ENCODE measurements at regions not wholly inside any gene's neighbourhood (a gene's known extent, or its start where the extent isn't known, plus 50 kb on each side); places are given as distances from the start of the nearest gene placed in this dataset.

- Histone ChIP-seq H3K79me2 (ENCODE audit: control insufficient read depth in 1 of 2, insufficient read depth in 2 of 2, low read length in 2 of 2) (no peaks in the 10 kb centered on the region), H3K4me2 (ENCODE audit: insufficient read depth in 1 of 2, low read depth in 2 of 2, low read length in 2 of 2) (no peak overlapping the region), H4K8ac (ENCODE audit: extremely low read depth, insufficient read depth, low read length) (no peak overlapping the region), H3K56ac (replicated peaks; ENCODE audit: insufficient read length, low read depth, low read length) (no peak overlapping the region), H3K23me2 (ENCODE audit: low read depth, low read length) (no peaks in the 10 kb centered on the region), H4K91ac (replicated peaks; ENCODE audit: insufficient read length, low read length) (no peak overlapping the region), H3K4me1 (replicated peaks in 1 of 4; ENCODE audit: control insufficient read depth in 3 of 4, insufficient read depth in 4 of 4, low read length in 3 of 4) (no peaks in the 10 kb centered on the region), H3K4me3 (ENCODE audit: extremely low read depth in 1 of 4, insufficient read depth in 2 of 4, low read depth in 3 of 4, low read length in 4 of 4) (no peak overlapping the region), H4K5ac (ENCODE audit: insufficient read length, low read depth, low read length) (no peak overlapping the region), H2BK15ac (ENCODE audit: low read length) (no peak overlapping the region), H3K18ac (ENCODE audit: extremely low read depth, low read length) (no peak overlapping the region), H3K14ac (ENCODE audit: insufficient read length) (no peak overlapping the region), H2BK5ac (ENCODE audit: low read depth, low read length) (no peak overlapping the region), H2BK12ac (ENCODE audit: low read depth, low read length) (no peak overlapping the region), H3K36me3 (ENCODE audit: control insufficient read depth in 2 of 4, insufficient read depth in 4 of 4, low read length in 3 of 4) (no peaks in the 10 kb centered on the region), H3K27me3 (replicated peaks in 1 of 4; ENCODE audit: control insufficient read depth in 3 of 4, extremely low read depth in 1 of 4, insufficient read depth in 3 of 4, low read length in 3 of 4) (no peaks in the 10 kb centered on the region; a peak in 1 of 7 replicates), H2BK120ac (replicated peaks; ENCODE audit: low read depth, low read length) (no peak overlapping the region), H2BK20ac (ENCODE audit: low read length) (no peak overlapping the region), H3K4ac (replicated peaks; ENCODE audit: insufficient read length, low read depth, low read length) (no peak overlapping the region), H3K23ac (ENCODE audit: insufficient read length) (no peak overlapping the region), H3K27ac (ENCODE audit: low read depth, low read length) (no peak overlapping the region), H3K9me3 (ENCODE audit: insufficient read depth in 2 of 2, low read depth in 1 of 2, low read length in 1 of 2) (no peaks in the 10 kb centered on the region), H4K20me1 (replicated peaks in 1 of 2; ENCODE audit: control insufficient read depth in 1 of 2, insufficient read depth in 2 of 2, low read length in 2 of 2) (no peaks in the 10 kb centered on the region), H3K9ac (replicated peaks in 1 of 4; ENCODE audit: extremely low read depth in 1 of 4, low read depth in 3 of 4, low read length in 3 of 4) (no peak overlapping the region), H2AFZ (ENCODE audit: low read length) (no peak overlapping the region), H2AK5ac (ENCODE audit: low read depth, low read length) (no peak overlapping the region), H3K79me1 (ENCODE audit: low read depth, low read length) (no peaks in the 10 kb centered on the region)
- CTCF ChIA-PET (ENCODE audit: partially characterized antibody): interaction anchor here (1.1 to 1.6 kb wide), 2 partner anchors 7 to 278 kb away, joined by 3 to 6 read pairs; no protein-coding TSS in a partner anchor
- no peak for FAIRE-seq
- POLR2A ChIA-PET (ENCODE audit: partially characterized antibody): no interaction called here
- DNase-seq (ENCODE audit: low read depth in 1 of 2, low spot score in 2 of 2): no peak
- 98% methylated on average over 4 of the region's 4 CpGs; no CpG with 5 or more reads in 1 of the 2 experiments for WGBS, 2 experiments (ENCODE audit: extremely low coverage in 1 of 2, insufficient coverage in 1 of 2, insufficient read length in 1 of 2, insufficient replicate concordance in 2 of 2, low coverage in 1 of 2, low lambda C conversion rate in 2 of 2, missing lambda C conversion rate in 1 of 2)
- no peak for TF ChIP-seq HDAC6 (IDR thresholded peaks at IDR 0.05; ENCODE audit: low read depth, low read length)
- no peak for TF ChIP-seq EGR1 (IDR thresholded peaks at IDR 0.05; ENCODE audit: borderline replicate concordance, low read depth, low read length)
- TF ChIP-seq SP4 (IDR thresholded peaks at IDR 0.05; ENCODE audit: low read length): no peak
- no peak for TF ChIP-seq JUN (IDR thresholded peaks at IDR 0.05; ENCODE audit: low read depth, low read length)
- no peak for TF ChIP-seq ASH2L (IDR thresholded peaks at IDR 0.05; ENCODE audit: low read length)
- TF ChIP-seq BCL11A (IDR thresholded peaks at IDR 0.05; ENCODE audit: low read depth in 2 of 2, low read length in 2 of 2): no peak
- no peak for TF ChIP-seq EP300 (IDR thresholded peaks at IDR 0.05; ENCODE audit: borderline replicate concordance in 1 of 2, low read depth in 2 of 2, low read length in 2 of 2)
- no peak for TF ChIP-seq RNF2 (IDR thresholded peaks at IDR 0.05; ENCODE audit: borderline replicate concordance, low read depth, low read length, missing control alignments, poor library complexity, severe bottlenecking)
- no peak for TF ChIP-seq CBX5 (IDR thresholded peaks at IDR 0.05; ENCODE audit: low read depth, low read length)
- TF ChIP-seq POLR2AphosphoS5 (IDR thresholded peaks at IDR 0.05; ENCODE audit: low read depth, low read length): no peak
- no peak for TF ChIP-seq NRF1 (IDR thresholded peaks at IDR 0.05; ENCODE audit: low read depth, low read length)
- TF ChIP-seq BACH1 (IDR thresholded peaks at IDR 0.05; ENCODE audit: low read length): no peak
- TF ChIP-seq EZH2 (IDR thresholded peaks at IDR 0.05; ENCODE audit: low read depth, low read length, severe bottlenecking): no peak
- TF ChIP-seq SIX5 (IDR thresholded peaks at IDR 0.05; ENCODE audit: low read depth, low read length): no peak
Measured at GRCh38 chr15:96276438-96277210, 53.9 kb upstream of the NR2F2 start.

All from H1 (cell line).